Hepatocyte (in vitro differentiated cells): ENCODE measurements at regions not wholly inside any gene's neighbourhood (a gene's known extent, or its start where the extent isn't known, plus 50 kb on each side); places are given as distances from the start of the nearest gene placed in this dataset.

Experiments
- DNase-seq: peaks from one replicate; pipeline ENCODE4 v3.0.0-alpha.2; 2016; ENCODE audit warnings: low spot score
- H2AFZ ChIP-seq: fragments of 200-600 bp; sonication (generic); 2 replicates; pipeline ENCODE4 v1.6.0; 2016; ENCODE audit warnings: antibody characterized with exemption, mild to moderate bottlenecking
- H3K27ac ChIP-seq: fragments of 200-600 bp; sonication (generic); 2 replicates; pipeline ENCODE4 v1.5.1; 2016; ENCODE audit warnings: mild to moderate bottlenecking
- H3K27me3 ChIP-seq: fragments of 200-600 bp; sonication (generic); 2 replicates; pipeline ENCODE4 v1.6.1; 2016
- H3K36me3 ChIP-seq: fragments of 200-600 bp; sonication (generic); replicated peaks from 2 replicates; pipeline ENCODE4 v1.5.1; 2016; ENCODE audit warnings: low read depth; ENCODE audit not compliant: insufficient read depth
- H3K4me1 ChIP-seq: fragments of 200-600 bp; sonication (generic); 2 replicates; pipeline ENCODE4 v1.5.1; 2016; ENCODE audit warnings: mild to moderate bottlenecking, moderate library complexity; ENCODE audit not compliant: insufficient read depth
- H3K4me2 ChIP-seq: fragments of 200-600 bp; sonication (generic); 2 replicates; pipeline ENCODE4 v1.6.0; 2016
- H3K4me3 ChIP-seq: fragments of 200-600 bp; sonication (generic); 2 replicates; pipeline ENCODE4 v1.5.1; 2016; ENCODE audit warnings: mild to moderate bottlenecking
- H3K79me2 ChIP-seq: fragments of 200-600 bp; sonication (generic); 2 replicates; pipeline ENCODE4 v1.6.0; 2017; ENCODE audit warnings: mild to moderate bottlenecking
- H3K9me2 ChIP-seq: fragments of 200-600 bp; sonication (generic); replicated peaks from 2 replicates; pipeline ENCODE4 v1.6.0; 2017; ENCODE audit warnings: mild to moderate bottlenecking; ENCODE audit not compliant: insufficient read depth
- H3K9me3 ChIP-seq: fragments of 200-600 bp; sonication (generic); 2 replicates; pipeline ENCODE4 v1.5.1; 2016; ENCODE audit warnings: low read depth, mild to moderate bottlenecking
- H4K20me1 ChIP-seq: fragments of 200-600 bp; sonication (generic); 2 replicates; pipeline ENCODE4 v1.6.0; 2016; ENCODE audit warnings: mild to moderate bottlenecking; ENCODE audit not compliant: insufficient read depth, poor library complexity, severe bottlenecking
- CTCF ChIP-seq: fragments of 200-600 bp; sonication (generic); IDR thresholded peaks from 2 replicates; pipeline ENCODE4 v1.5.1; 2016; ENCODE audit warnings: antibody characterized with exemption, mild to moderate bottlenecking; ENCODE audit not compliant: poor library complexity
- EZH2 ChIP-seq: fragments of 200-600 bp; sonication (generic); IDR thresholded peaks from 2 replicates; pipeline ENCODE4 v1.6.1; 2016; ENCODE audit warnings: antibody characterized with exemption, mild to moderate bottlenecking, borderline replicate concordance
- EZH2phosphoT487 ChIP-seq: fragments of 200-600 bp; sonication (generic); IDR thresholded peaks from one replicate; pipeline ENCODE4 v1.6.1; 2018; ENCODE audit warnings: antibody characterized with exemption, mild to moderate bottlenecking, low read depth, moderate library complexity; ENCODE audit not compliant: unreplicated experiment, severe bottlenecking
- WGBS: methylation state at CpG from one replicate; pipeline ENCODE4 v1.1.6; 2016; ENCODE audit warnings: low lambda C conversion rate; ENCODE audit errors: missing lambda C conversion rate; 5-methylcytosine and 5-hydroxymethylcytosine counted together

GRCh38 chr2:40543381-40543780, 91.5 kb upstream of the SLC8A1 start:
- Histone ChIP-seq H3K27me3 (no peaks in the 10 kb centered on the region), H3K4me2 (no peak overlapping the region), H3K9me3 (no peaks in the 10 kb centered on the region), H3K79me2 (no peaks in the 10 kb centered on the region), H3K4me3 (no peak overlapping the region), H2AFZ (no peak overlapping the region), H3K9me2 (no peaks in the 10 kb centered on the region), H4K20me1 (no peaks in the 10 kb centered on the region), H3K27ac (no peak overlapping the region), H3K4me1 (no peaks in the 10 kb centered on the region), H3K36me3 (no peaks in the 10 kb centered on the region)
- TF ChIP-seq EZH2 = no peak
- no peak for TF ChIP-seq CTCF
- no peak for TF ChIP-seq EZH2phosphoT487
- 54% methylated on average over 2 of the region's 2 CpGs for WGBS
- DNase-seq = no peak

- Histone ChIP-seq H3K9me3 (no peaks in the 10 kb centered on the region), H3K4me3 (no peak overlapping the region), H3K36me3 (no peaks in the 10 kb centered on the region), H3K4me1 (no peaks in the 10 kb centered on the region), H2AFZ (no peak overlapping the region), H3K4me2 (no peak overlapping the region), H3K79me2 (no peaks in the 10 kb centered on the region), H4K20me1 (no peaks in the 10 kb centered on the region), H3K9me2 (no peaks in the 10 kb centered on the region), H3K27me3 (no peaks in the 10 kb centered on the region), H3K27ac (no peak overlapping the region)
- TF ChIP-seq EZH2phosphoT487 (no peak), EZH2 (no peak), CTCF (no peak)
- WGBS = 48% methylated on average over 3 of the region's 3 CpGs
- no peak for DNase-seq
Measured at GRCh38 chr2:40544072-40544471, 92.2 kb upstream of the SLC8A1 start.

DNA sequence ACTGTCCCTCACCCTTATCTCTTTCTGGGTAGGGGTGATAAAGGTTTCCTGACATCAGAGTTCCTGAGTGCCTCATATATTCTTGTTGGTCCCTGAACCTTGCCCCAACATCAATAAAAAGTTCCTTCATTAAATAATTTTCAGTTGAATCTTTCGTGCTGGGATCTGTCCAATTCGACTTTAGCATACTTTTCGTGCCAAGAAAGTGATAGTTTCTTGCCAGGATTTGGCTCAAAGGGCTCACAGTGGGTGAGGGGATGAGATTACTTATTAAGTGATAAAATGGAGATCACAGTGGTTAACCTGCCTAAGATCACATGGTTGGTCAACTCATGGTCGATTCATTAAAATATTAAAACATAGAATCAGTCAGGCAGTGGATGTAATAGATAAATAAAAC, 93.8 kb upstream of the SLC8A1 start:
- no peak for DNase-seq
- Histone ChIP-seq H3K4me2 (no peak overlapping the region), H3K9me3 (no peaks in the 10 kb centered on the region), H4K20me1 (no peaks in the 10 kb centered on the region), H2AFZ (no peak overlapping the region), H3K4me3 (no peak overlapping the region), H3K79me2 (no peaks in the 10 kb centered on the region), H3K36me3 (no peaks in the 10 kb centered on the region), H3K4me1 (no peaks in the 10 kb centered on the region), H3K9me2 (no peaks in the 10 kb centered on the region), H3K27me3 (no peaks in the 10 kb centered on the region), H3K27ac (no peak overlapping the region)
- TF ChIP-seq EZH2phosphoT487 (no peak), EZH2 (no peak), CTCF (no peak)
- 91% methylated on average over 4 of the region's 4 CpGs for WGBS
